ENCODE measurements at regions not wholly inside any gene's neighbourhood (a gene's known extent, or its start where the extent isn't known, plus 50 kb on each side); places are given as distances from the start of the nearest gene placed in this dataset.

GRCh38 chr7:142425281-142425680, 167.4 kb upstream of the PRSS58 start:
- TF ChIP-seq POLR2AphosphoS5 (IDR thresholded peaks at IDR 0.05; ENCODE audit: insufficient read depth in 1 of 2, low read depth in 1 of 2) (no peak), CTCF (IDR thresholded peaks at IDR 0.05) (no peak), POLR2A (IDR thresholded peaks at IDR 0.05) (no peak)

Measured in vagina (tissue), 2 donors.